ENCODE measurements at regions not wholly inside any gene's neighbourhood (a gene's known extent, or its start where the extent isn't known, plus 50 kb on each side); places are given as distances from the start of the nearest gene placed in this dataset.

- TF ChIP-seq CTCF (IDR thresholded peaks at IDR 0.05; ENCODE audit: low read depth, low read length, poor library complexity, severe bottlenecking): no peak
- TF ChIP-seq EZH2phosphoT487 (IDR thresholded peaks at IDR 0.05; ENCODE audit: borderline replicate concordance, low read length): no peak
Observed at GRCh38 chr9:16136961-16137360, 584.1 kb downstream of the CCDC171 start.
